H9 (cell line): ENCODE measurements at regions not wholly inside any gene's neighbourhood (a gene's known extent, or its start where the extent isn't known, plus 50 kb on each side); places are given as distances from the start of the nearest gene placed in this dataset.

Source experiments
- DNase-seq: peaks from one replicate; pipeline ENCODE4 v3.0.0-alpha.2; 2017
- H2AFZ ChIP-seq: one replicate; pipeline ENCODE4 v1.6.1; 2013; ENCODE audit warnings: mild to moderate bottlenecking, low read length, control low read depth, moderate library complexity
- H2AK5ac ChIP-seq: 2 replicates; pipeline ENCODE4 v1.6.1; 2013; ENCODE audit warnings: low read length, control low read depth, mixed read lengths; ENCODE audit not compliant: insufficient read length
- H2BK120ac ChIP-seq: one replicate; pipeline ENCODE4 v1.6.1; 2013; ENCODE audit warnings: low read depth, mild to moderate bottlenecking, low read length, control low read depth, inconsistent platforms; ENCODE audit not compliant: poor library complexity, severe bottlenecking
- H2BK12ac ChIP-seq: 2 replicates; pipeline ENCODE4 v1.6.1; 2013; ENCODE audit warnings: low read length, control low read depth, mixed read lengths, low read depth; ENCODE audit not compliant: insufficient read length
- H2BK15ac ChIP-seq: 2 replicates; pipeline ENCODE4 v1.6.1; 2013; ENCODE audit warnings: low read depth, low read length, control low read depth
- H2BK20ac ChIP-seq: one replicate; pipeline ENCODE4 v1.6.1; 2013; ENCODE audit warnings: low read depth, mild to moderate bottlenecking, low read length, control low read depth, inconsistent platforms; ENCODE audit not compliant: poor library complexity, severe bottlenecking
- H2BK5ac ChIP-seq: 2 replicates; pipeline ENCODE4 v1.6.1; 2013; ENCODE audit warnings: low read length, control low read depth, mixed read lengths; ENCODE audit not compliant: insufficient read length
- H3K14ac ChIP-seq: 2 replicates; pipeline ENCODE4 v1.6.1; 2013; ENCODE audit warnings: low read length, control low read depth; ENCODE audit not compliant: insufficient read depth
- H3K18ac ChIP-seq: 2 replicates; pipeline ENCODE4 v1.6.1; 2013; ENCODE audit warnings: low read depth, mild to moderate bottlenecking, mixed read lengths, low read length, control low read depth; ENCODE audit not compliant: insufficient read length
- H3K23ac ChIP-seq: 2 replicates; pipeline ENCODE4 v1.6.1; 2013; ENCODE audit warnings: low read length, control low read depth, mixed read lengths, low read depth; ENCODE audit not compliant: insufficient read length
- H3K23me2 ChIP-seq: 2 replicates; pipeline ENCODE4 v1.6.1; 2013; ENCODE audit warnings: low read depth, mild to moderate bottlenecking, mixed read lengths, low read length, control low read depth; ENCODE audit not compliant: insufficient read length, poor library complexity, severe bottlenecking
- H3K27ac ChIP-seq: 2 replicates; pipeline ENCODE4 v1.5.1; 2013; ENCODE audit warnings: low read length, control low read depth, mixed read lengths, low read depth; ENCODE audit not compliant: insufficient read length
- H3K27me3 ChIP-seq: 2 replicates; pipeline ENCODE4 v1.6.1; 2013; ENCODE audit warnings: low read length, control low read depth, inconsistent platforms; ENCODE audit not compliant: insufficient read depth
- H3K4ac ChIP-seq: 2 replicates; pipeline ENCODE4 v1.6.1; 2013; ENCODE audit warnings: low read depth, mild to moderate bottlenecking, control low read depth, inconsistent platforms, low read length, moderate library complexity
- H3K4me1 ChIP-seq: 2 replicates; pipeline ENCODE4 v1.6.1; 2013; ENCODE audit warnings: low read length, control low read depth, inconsistent platforms; ENCODE audit not compliant: insufficient read depth
- H3K4me2 ChIP-seq: 2 replicates; pipeline ENCODE4 v1.6.1; 2013; ENCODE audit warnings: low read length, control low read depth, mixed read lengths; ENCODE audit not compliant: insufficient read length, insufficient read depth
- H3K56ac ChIP-seq: 2 replicates; pipeline ENCODE4 v1.6.1; 2013; ENCODE audit warnings: low read depth, mild to moderate bottlenecking, mixed read lengths, low read length, control low read depth; ENCODE audit not compliant: insufficient read length
- H3K79me1 ChIP-seq: 2 replicates; pipeline ENCODE4 v1.6.1; 2013; ENCODE audit warnings: low read depth, mild to moderate bottlenecking, moderate library complexity, low read length, control low read depth, inconsistent platforms; ENCODE audit not compliant: insufficient read depth, poor library complexity, severe bottlenecking
- H3K79me2 ChIP-seq: 2 replicates; pipeline ENCODE4 v1.6.1; 2013; ENCODE audit warnings: low read length, control low read depth, inconsistent platforms; ENCODE audit not compliant: insufficient read depth
- H3K9ac ChIP-seq: 2 replicates; pipeline ENCODE4 v1.6.1; 2013; ENCODE audit warnings: low read length, control low read depth, mixed read lengths; ENCODE audit not compliant: insufficient read length; ENCODE audit errors: extremely low read depth
- H3K9me3 ChIP-seq: one replicate; pipeline ENCODE4 v1.6.1; 2013; ENCODE audit warnings: low read depth, low read length, inconsistent platforms; ENCODE audit not compliant: control insufficient read depth
- H3T11ph ChIP-seq: one replicate; pipeline ENCODE4 v1.6.1; 2013; ENCODE audit warnings: mild to moderate bottlenecking, low read length, control low read depth, inconsistent platforms
- H4K20me1 ChIP-seq: one replicate; pipeline ENCODE4 v1.6.1; 2013; ENCODE audit not compliant: control insufficient read depth, insufficient read length, insufficient read depth
- H4K5ac ChIP-seq: 2 replicates; pipeline ENCODE4 v1.6.1; 2013; ENCODE audit warnings: low read depth, mild to moderate bottlenecking, mixed read lengths, low read length, control low read depth; ENCODE audit not compliant: insufficient read length
- H4K8ac ChIP-seq: replicated peaks from 2 replicates; pipeline ENCODE4 v1.6.1; 2013; ENCODE audit warnings: low read length, control low read depth, mixed read lengths, low read depth; ENCODE audit not compliant: insufficient read length
- H4K91ac ChIP-seq: 2 replicates; pipeline ENCODE4 v1.6.1; 2013; ENCODE audit warnings: low read depth, mild to moderate bottlenecking, moderate library complexity, mixed read lengths, low read length, control low read depth; ENCODE audit not compliant: insufficient read length
- H3K27ac Mint-ChIP-seq, 3 experiments: 2 replicates in 2 of 3; 3 replicates in 1 of 3; pipeline ENCODE4 v1.8.0; 2020 to 2021; ENCODE audit warnings: mixed read lengths in 3 of 3, mild to moderate bottlenecking in 1 of 3, moderate library complexity in 1 of 3
- H3K27me3 Mint-ChIP-seq: 2 replicates; pipeline ENCODE4 v1.8.0; 2021; ENCODE audit warnings: low read depth, mild to moderate bottlenecking, moderate library complexity, mixed read lengths
- H3K36me3 Mint-ChIP-seq, 3 experiments: 2 replicates in 2 of 3; 3 replicates in 1 of 3; pipeline ENCODE4 v1.8.0; 2020 to 2021; ENCODE audit warnings: low read depth in 3 of 3, mixed read lengths in 3 of 3; ENCODE audit not compliant: insufficient read depth in 1 of 3
- H3K4me1 Mint-ChIP-seq, 2 experiments: 2 replicates each; pipeline ENCODE4 v1.8.0; 2020; ENCODE audit warnings: mixed read lengths in 2 of 2
- H3K4me3 Mint-ChIP-seq, 2 experiments: 2 replicates in 1 of 2; 3 replicates in 1 of 2; pipeline ENCODE4 v1.8.0; 2020 to 2021; ENCODE audit warnings: mild to moderate bottlenecking in 2 of 2, mixed read lengths in 2 of 2, moderate library complexity in 1 of 2
- H3K9me3 Mint-ChIP-seq, 2 experiments: 2 replicates in 1 of 2; 3 replicates in 1 of 2; pipeline ENCODE4 v1.8.0; 2020; ENCODE audit warnings: mild to moderate bottlenecking in 2 of 2, mixed read lengths in 2 of 2, moderate library complexity in 1 of 2
- CTCF ChIP-seq: fragments of 200-600 bp; sonication (generic); conservative IDR thresholded peaks from 3 replicates; pipeline ENCODE4 v1.8.0; 2021; ENCODE audit warnings: antibody characterized with exemption, mild to moderate bottlenecking
- WGBS: extraction: QIAGEN DNeasy Blood & Tissue Kit; methylation state at CpG from one replicate; pipeline ENCODE4 v1.1.7; 2013; ENCODE audit warnings: missing lambda C conversion rate, low lambda C conversion rate, mixed read lengths; ENCODE audit not compliant: insufficient read length; ENCODE audit errors: extremely low coverage; 5-methylcytosine and 5-hydroxymethylcytosine counted together

- no peak overlapping the region for H3K18ac ChIP-seq
- no peaks in the 10 kb centered on the region for H3K4me1 ChIP-seq
- no peak overlapping the region for H4K8ac ChIP-seq
- no peak overlapping the region for H3K23ac ChIP-seq
- Mint-ChIP-seq H3K36me3 (no peaks in the 10 kb centered on the region), H3K4me1 (peaks cover 5 to 7% of the 10 kb centered on the region in 2 experiments; a peak in 3 of 4 replicates), H3K27me3 (peaks cover 6% of the 10 kb centered on the region), H3K9me3 (no peaks in the 10 kb centered on the region), H3K4me3 (no peak overlapping the region), H3K27ac (no peak overlapping the region)
- H3K9ac ChIP-seq = no peak overlapping the region
- H2AFZ ChIP-seq = no peak overlapping the region
- no peak overlapping the region for H2BK120ac ChIP-seq
- no peak overlapping the region for H2BK15ac ChIP-seq
- H4K91ac ChIP-seq = no peak overlapping the region
- no peak overlapping the region for H3K56ac ChIP-seq
- no peak overlapping the region for H2BK20ac ChIP-seq
- no peaks in the 10 kb centered on the region for H3K79me1 ChIP-seq
- no peak overlapping the region for H3K27ac ChIP-seq
- no CpG with 5 or more reads among the region's 6 CpGs for WGBS
- no peaks in the 10 kb centered on the region for H3K27me3 ChIP-seq
- no peak for TF ChIP-seq CTCF
- H3K14ac ChIP-seq = no peak overlapping the region
- no peaks in the 10 kb centered on the region for H4K20me1 ChIP-seq
- H4K5ac ChIP-seq = no peak overlapping the region
- H3K9me3 ChIP-seq = no peaks in the 10 kb centered on the region
- no peak overlapping the region for H3K4ac ChIP-seq
- no peak overlapping the region for H2AK5ac ChIP-seq
- no peaks in the 10 kb centered on the region for H3K23me2 ChIP-seq
- DNase-seq = no peak
- H3T11ph ChIP-seq = no peak overlapping the region
- no peak overlapping the region for H3K4me2 ChIP-seq
- no peak overlapping the region for H2BK5ac ChIP-seq
- H3K79me2 ChIP-seq = no peaks in the 10 kb centered on the region
- H2BK12ac ChIP-seq = no peak overlapping the region
Observed at GRCh38 chr17:72022328-72023275, 98.2 kb upstream of the SOX9 start.
